WERI-Rb-1 (cell line): ENCODE measurements at regions not wholly inside any gene's neighbourhood (a gene's known extent, or its start where the extent isn't known, plus 50 kb on each side); places are given as distances from the start of the nearest gene placed in this dataset.

Experiments used
- DNase-seq: peaks from one replicate; pipeline ENCODE4 v3.0.0-alpha.2; 2020
- H3K27ac ChIP-seq: fragments of 250-450 bp; sonication (Bioruptor Pico); 2 replicates; pipeline ENCODE4 v1.5.1; 2020; ENCODE audit warnings: mild to moderate bottlenecking, moderate library complexity
- H3K27me3 ChIP-seq: fragments of 250-450 bp; sonication (Bioruptor Pico); 2 replicates; pipeline ENCODE4 v1.5.1; 2021; ENCODE audit warnings: mild to moderate bottlenecking, low read depth, moderate library complexity; ENCODE audit not compliant: insufficient read depth, severe bottlenecking
- H3K36me3 ChIP-seq: fragments of 250-450 bp; sonication (Bioruptor Pico); 2 replicates; pipeline ENCODE4 v1.5.1; 2020; ENCODE audit warnings: mild to moderate bottlenecking, moderate library complexity
- H3K4me3 ChIP-seq: 2 replicates; pipeline ENCODE4 v1.5.1; 2011; ENCODE audit warnings: low read depth, mild to moderate bottlenecking, control low read depth, low read length
- H3K9me3 ChIP-seq: fragments of 250-450 bp; sonication (Bioruptor Pico); 2 replicates; pipeline ENCODE4 v1.5.1; 2021; ENCODE audit warnings: mild to moderate bottlenecking, moderate library complexity; ENCODE audit not compliant: severe bottlenecking
- TF ChIP-seq, protein P1 (sequence below): IDR thresholded peaks from 2 replicates; pipeline ENCODE4 v1.5.1; 2011; ENCODE audit warnings: low read depth, mild to moderate bottlenecking, control low read depth, inconsistent platforms, low read length

DNA sequence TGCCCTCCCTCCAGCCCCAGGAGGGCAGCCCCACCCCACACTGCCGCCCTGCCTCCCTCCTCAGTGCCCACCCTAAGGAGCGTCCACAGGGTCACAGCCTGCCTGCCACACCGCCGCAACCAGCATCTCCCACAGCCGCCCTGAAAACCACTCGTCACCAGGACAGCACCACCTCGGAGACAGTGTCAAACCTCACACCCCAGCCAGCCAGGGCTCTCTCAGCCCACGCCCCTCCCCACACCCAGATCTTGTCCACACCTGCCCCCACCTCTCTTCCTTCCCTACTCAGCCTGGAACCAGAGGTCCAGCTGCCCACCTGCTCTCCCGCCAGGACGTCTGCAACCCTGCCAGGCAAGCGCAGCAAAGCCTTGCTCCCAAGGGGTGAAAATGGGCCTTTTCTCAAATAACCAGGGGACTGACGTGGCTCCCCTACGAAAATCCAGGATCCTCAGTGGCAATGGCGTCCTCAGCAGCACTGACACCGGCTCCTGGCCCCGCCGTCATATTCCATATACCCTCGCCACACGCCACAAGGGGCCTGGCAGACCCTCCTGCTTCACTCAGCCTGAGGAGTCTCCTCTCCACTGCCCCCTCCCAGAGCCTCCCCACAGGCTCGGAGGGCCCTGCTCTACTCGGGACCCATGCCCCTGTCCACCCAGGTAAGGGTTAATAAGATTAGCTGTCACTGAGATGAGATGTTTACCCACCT is 71.0 kb upstream of the ADAMTS2 start:
- no peaks in the 10 kb centered on the region for H3K9me3 ChIP-seq
- no peak for DNase-seq
- H3K4me3 ChIP-seq = no peak overlapping the region
- H3K27me3 ChIP-seq = no peaks in the 10 kb centered on the region
- no peaks in the 10 kb centered on the region for H3K36me3 ChIP-seq
- H3K27ac ChIP-seq = no peak overlapping the region
- TF ChIP-seq, protein P1, sequence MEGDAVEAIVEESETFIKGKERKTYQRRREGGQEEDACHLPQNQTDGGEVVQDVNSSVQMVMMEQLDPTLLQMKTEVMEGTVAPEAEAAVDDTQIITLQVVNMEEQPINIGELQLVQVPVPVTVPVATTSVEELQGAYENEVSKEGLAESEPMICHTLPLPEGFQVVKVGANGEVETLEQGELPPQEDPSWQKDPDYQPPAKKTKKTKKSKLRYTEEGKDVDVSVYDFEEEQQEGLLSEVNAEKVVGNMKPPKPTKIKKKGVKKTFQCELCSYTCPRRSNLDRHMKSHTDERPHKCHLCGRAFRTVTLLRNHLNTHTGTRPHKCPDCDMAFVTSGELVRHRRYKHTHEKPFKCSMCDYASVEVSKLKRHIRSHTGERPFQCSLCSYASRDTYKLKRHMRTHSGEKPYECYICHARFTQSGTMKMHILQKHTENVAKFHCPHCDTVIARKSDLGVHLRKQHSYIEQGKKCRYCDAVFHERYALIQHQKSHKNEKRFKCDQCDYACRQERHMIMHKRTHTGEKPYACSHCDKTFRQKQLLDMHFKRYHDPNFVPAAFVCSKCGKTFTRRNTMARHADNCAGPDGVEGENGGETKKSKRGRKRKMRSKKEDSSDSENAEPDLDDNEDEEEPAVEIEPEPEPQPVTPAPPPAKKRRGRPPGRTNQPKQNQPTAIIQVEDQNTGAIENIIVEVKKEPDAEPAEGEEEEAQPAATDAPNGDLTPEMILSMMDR = no peak

DNA sequence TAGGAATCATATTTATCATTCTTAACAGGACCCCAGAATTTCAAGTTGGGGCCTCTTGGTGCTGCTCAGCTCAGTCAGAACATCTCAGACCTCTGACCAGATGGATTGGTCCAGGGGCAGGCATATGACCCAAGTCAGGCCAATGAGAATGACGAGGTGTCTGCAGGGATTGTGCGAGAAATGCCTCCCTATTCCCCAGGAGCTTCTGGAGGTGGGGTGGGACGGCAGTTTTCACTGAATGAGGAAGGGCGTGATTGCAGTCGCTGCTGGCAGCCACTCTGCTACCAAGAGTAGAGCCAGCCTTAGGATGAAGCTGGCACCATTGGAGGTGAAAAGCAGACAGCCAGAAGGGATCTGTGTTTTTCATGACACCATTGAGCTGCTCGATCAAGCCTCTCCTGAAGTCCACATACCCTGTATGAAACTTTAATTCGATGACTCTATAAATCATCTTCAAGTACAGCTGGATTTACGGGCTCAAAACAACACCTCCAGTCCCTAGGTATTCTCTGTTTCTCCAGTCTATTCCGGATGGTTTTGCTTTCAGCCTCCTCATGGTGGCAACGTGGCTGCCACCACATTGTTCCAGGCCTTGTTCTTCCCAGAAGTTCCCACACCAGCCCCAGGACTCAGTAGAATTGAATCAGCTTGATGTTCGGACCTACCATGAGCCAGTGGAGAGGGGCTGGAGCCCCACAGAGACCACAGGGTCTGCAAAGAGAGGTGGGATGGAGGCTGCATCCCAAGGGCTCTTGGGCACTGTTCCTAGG is 70.2 kb upstream of the ADAMTS2 start:
- no peaks in the 10 kb centered on the region for H3K36me3 ChIP-seq
- H3K27me3 ChIP-seq = no peaks in the 10 kb centered on the region
- no peak overlapping the region for H3K4me3 ChIP-seq
- no peak overlapping the region for H3K27ac ChIP-seq
- DNase-seq = no peak
- TF ChIP-seq, protein P1 = no peak
- no peaks in the 10 kb centered on the region for H3K9me3 ChIP-seq

- Histone ChIP-seq H3K9me3 (no peaks in the 10 kb centered on the region), H3K4me3 (no peak overlapping the region), H3K27me3 (no peaks in the 10 kb centered on the region), H3K27ac (no peak overlapping the region), H3K36me3 (no peaks in the 10 kb centered on the region)
- TF ChIP-seq, protein P1 = no peak
- DNase-seq = no peak
Measured at GRCh38 chr5:179414459-179415261, 69.4 kb upstream of the ADAMTS2 start.

GRCh38 chr5:179413711-179414458 is 68.6 kb upstream of the ADAMTS2 start:
- no peak for DNase-seq
- no peaks in the 10 kb centered on the region for H3K27me3 ChIP-seq
- H3K4me3 ChIP-seq = no peak overlapping the region
- no peaks in the 10 kb centered on the region for H3K36me3 ChIP-seq
- TF ChIP-seq, protein P1 = no peak
- H3K9me3 ChIP-seq = no peaks in the 10 kb centered on the region
- H3K27ac ChIP-seq = no peak overlapping the region

DNA sequence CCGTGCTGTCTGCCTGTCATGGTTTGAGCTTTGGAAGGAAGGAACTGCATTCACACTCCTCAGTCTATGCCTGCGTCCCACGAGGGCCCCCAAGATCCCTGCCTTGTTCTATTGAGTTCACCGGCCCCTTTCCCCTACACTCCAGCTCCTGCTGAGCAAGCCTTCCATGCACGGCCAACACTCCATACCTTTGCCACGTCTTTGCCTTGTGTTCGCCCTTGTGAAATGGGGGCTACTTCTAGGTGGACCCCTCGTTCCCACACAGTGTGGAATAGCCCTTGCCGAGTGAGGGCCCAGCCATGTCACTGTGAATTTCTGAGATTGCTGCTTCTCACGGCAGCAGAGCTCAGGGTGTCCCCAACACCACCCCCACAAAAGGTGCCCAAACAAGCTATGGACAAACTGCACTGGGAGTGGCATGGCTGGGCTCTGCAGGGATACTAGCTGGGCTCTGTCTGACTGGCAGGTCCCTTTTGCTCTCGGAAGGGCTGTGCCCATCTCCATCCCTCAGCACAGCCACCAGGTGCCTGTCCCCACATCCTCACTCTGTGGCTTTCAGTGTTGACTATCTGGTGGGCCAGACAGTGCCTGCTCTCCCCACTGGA is 67.9 kb upstream of the ADAMTS2 start:
- Histone ChIP-seq H3K27ac (no peak overlapping the region), H3K9me3 (no peaks in the 10 kb centered on the region), H3K36me3 (no peaks in the 10 kb centered on the region), H3K4me3 (no peak overlapping the region), H3K27me3 (no peaks in the 10 kb centered on the region)
- no peak for DNase-seq
- TF ChIP-seq, protein P1 = no peak
